Peyer's patch (tissue), 4 donors: ENCODE measurements at regions not wholly inside any gene's neighbourhood (a gene's known extent, or its start where the extent isn't known, plus 50 kb on each side); places are given as distances from the start of the nearest gene placed in this dataset.

ENCODE experiments used
- POLR2A ChIP-seq, 2 donors: fragments of 450-650 bp; IDR thresholded peaks; one replicate each; pipeline ENCODE4 v1.5.1; 2017; ENCODE audit warnings: antibody characterized with exemption in 2 of 2, mild to moderate bottlenecking in 2 of 2, moderate library complexity in 2 of 2
- TF ChIP-seq, protein P1 (sequence below), 6 experiments: fragments of 450-650 bp in 4 of 6; fragments of 200-600 bp in 2 of 6; sonication (generic) in 1 of 6; IDR thresholded peaks; one replicate each; pipeline ENCODE4 v1.5.1; 2017 to 2019; ENCODE audit warnings: antibody characterized with exemption in 6 of 6, mild to moderate bottlenecking in 3 of 6, moderate library complexity in 1 of 6

DNA sequence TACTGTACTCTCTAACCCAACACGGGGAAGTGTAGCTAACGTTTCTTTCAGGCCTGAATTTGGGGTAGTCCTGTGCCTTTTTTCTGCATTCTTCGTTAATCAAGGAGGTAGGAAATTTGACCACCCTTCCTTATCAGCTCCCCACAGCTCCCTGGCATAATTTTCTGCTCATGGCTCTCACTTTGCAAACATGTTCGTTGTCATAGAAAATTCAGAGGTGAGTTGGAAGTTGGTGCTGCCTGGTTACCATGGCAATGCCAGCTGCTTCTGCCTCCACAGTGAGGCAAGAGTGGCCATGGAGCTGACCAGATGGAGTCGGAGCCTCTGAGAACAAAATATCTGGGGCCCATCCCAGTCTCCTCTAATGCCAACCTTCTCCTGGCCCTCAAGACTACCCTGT is 116.6 kb upstream of the BOD1 start:
- no peak for TF ChIP-seq POLR2A (IDR thresholded peaks at IDR 0.05)
- TF ChIP-seq, protein P1, sequence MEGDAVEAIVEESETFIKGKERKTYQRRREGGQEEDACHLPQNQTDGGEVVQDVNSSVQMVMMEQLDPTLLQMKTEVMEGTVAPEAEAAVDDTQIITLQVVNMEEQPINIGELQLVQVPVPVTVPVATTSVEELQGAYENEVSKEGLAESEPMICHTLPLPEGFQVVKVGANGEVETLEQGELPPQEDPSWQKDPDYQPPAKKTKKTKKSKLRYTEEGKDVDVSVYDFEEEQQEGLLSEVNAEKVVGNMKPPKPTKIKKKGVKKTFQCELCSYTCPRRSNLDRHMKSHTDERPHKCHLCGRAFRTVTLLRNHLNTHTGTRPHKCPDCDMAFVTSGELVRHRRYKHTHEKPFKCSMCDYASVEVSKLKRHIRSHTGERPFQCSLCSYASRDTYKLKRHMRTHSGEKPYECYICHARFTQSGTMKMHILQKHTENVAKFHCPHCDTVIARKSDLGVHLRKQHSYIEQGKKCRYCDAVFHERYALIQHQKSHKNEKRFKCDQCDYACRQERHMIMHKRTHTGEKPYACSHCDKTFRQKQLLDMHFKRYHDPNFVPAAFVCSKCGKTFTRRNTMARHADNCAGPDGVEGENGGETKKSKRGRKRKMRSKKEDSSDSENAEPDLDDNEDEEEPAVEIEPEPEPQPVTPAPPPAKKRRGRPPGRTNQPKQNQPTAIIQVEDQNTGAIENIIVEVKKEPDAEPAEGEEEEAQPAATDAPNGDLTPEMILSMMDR (IDR thresholded peaks at IDR 0.05) = no peak
